HG03442 (cell line): ENCODE measurements at regions not wholly inside any gene's neighbourhood (a gene's known extent, or its start where the extent isn't known, plus 50 kb on each side); places are given as distances from the start of the nearest gene placed in this dataset.

ENCODE experiments used
- ATAC-seq: cut with Tn5 transposase; IDR thresholded peaks from one replicate; pipeline ENCODE4 v1.9.1; 2021; ENCODE audit warnings: mild to moderate bottlenecking, moderate library complexity; ENCODE audit not compliant: unreplicated experiment

DNA sequence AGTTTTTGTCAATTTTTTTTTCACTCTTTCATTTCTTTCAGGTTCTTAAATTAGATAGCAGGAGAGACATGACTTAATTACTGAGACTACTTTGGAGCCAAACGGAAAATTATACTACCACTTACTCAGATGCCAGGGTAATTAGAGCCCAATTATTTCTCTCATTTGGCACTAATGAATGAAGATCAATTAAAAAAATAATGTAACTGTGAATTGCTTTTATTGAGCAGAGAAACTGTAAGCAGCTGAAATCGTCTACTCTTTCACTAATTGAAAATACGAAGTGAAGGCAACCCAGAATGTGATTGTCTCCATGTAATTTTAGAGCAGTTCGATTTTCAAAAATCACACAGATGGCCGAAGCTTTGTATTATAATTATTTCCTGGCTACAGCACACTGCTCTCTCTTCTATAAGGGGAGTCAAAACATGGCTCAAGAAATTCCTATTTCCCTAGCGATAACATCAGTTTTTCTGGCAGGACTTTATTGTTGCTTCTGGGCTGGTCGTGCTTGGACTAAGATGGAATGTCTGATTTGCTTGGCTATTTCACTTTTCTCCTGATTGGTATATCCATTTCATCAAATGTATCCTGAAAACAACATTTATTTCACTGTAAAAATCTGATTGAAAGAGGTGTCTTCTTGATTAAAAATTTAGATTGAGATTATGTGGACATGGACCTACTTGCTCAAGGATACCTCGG is 55.8 kb upstream of the PDZRN3 start:
- ATAC-seq, result no peak

DNA sequence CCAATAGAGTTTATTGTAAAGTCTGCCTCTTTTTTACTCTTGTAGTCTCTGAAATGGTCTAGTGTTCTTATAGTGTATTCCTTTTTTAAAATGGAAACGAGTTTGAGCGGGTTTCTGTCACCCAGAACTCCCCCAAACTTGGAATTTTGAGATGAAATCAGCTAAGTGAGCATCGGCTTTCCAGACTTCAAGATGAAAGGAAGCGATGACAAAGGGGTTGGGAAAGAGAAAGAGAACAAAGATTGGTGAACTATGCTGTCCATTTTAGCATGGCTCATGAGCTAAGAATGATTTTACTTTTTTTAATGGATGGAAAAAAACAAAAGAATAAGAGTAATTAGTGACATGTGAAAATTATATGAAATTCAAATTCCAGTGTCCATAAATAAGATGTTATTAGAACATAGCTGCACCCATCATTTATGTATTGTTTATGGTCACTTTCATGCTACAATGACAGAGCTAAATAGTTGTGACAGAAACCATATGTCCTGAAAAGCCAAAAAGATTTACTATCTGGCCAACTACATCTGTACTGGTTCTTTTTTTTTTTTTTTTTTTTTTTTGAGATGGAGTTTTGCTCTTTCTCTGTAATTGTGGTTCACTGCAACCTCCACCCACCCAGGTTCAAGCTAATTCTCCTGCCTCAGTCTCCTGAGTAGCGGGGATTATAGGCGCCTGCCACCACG is 52.7 kb upstream of the PDZRN3 start:
- ATAC-seq, result no peak
